Left ventricle myocardium inferior (tissue), 1 donor: ENCODE measurements at regions not wholly inside any gene's neighbourhood (a gene's known extent, or its start where the extent isn't known, plus 50 kb on each side); places are given as distances from the start of the nearest gene placed in this dataset.

Source experiments
- DNase-seq: peaks from one replicate; pipeline ENCODE4 v3.0.0-alpha.2; 2020
- H3K27ac ChIP-seq: fragments of 200-600 bp; replicated peaks from 2 replicates; pipeline ENCODE4 v1.8.0; 2021
- H3K27me3 ChIP-seq: fragments of 200-600 bp; 2 replicates; pipeline ENCODE4 v1.8.0; 2021; ENCODE audit warnings: low read depth
- H3K36me3 ChIP-seq: fragments of 200-600 bp; 2 replicates; pipeline ENCODE4 v1.8.0; 2021
- H3K4me1 ChIP-seq: fragments of 200-600 bp; 2 replicates; pipeline ENCODE4 v1.8.0; 2021
- H3K4me3 ChIP-seq: fragments of 200-600 bp; 2 replicates; pipeline ENCODE4 v1.8.0; 2021; ENCODE audit warnings: mild to moderate bottlenecking, moderate library complexity
- H3K9me3 ChIP-seq: fragments of 200-600 bp; replicated peaks from 2 replicates; pipeline ENCODE4 v1.8.0; 2021
- intact Hi-C: fragments of 100-400 bp; cut with micrococcal nuclease; formaldehyde crosslinking; loops from one replicate; pipeline ENCODE4 v1.11.0; 2022
- TF ChIP-seq, protein P1 (sequence below): fragments of 200-600 bp; IDR thresholded peaks from 2 replicates; pipeline ENCODE4 v1.8.0; 2021; ENCODE audit warnings: antibody characterized with exemption, mild to moderate bottlenecking, borderline replicate concordance
- donor health status: DM: no; HTN: yes; CAD: no; lungs with severe emphysema.

DNA sequence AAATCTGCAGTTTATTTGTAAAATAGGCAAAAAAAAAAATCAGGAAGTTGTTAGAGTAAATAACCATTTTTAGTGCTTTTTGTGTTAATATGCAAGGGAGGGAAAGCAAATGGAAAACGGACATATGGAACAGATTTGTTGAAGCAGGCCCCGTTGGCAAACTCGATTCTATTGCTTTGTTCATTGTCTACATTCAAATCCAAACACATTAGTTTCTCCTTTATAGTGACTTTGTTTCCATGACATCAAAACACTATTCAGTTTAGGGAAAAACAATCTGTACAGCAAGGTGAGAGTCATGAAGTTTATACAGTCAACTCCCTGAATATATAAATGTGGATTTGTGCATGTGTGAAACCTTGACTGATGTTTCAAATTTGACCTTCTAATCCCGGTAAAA lies 142.2 kb downstream of the FAM47A start:
- H3K27me3 ChIP-seq = no peaks in the 10 kb centered on the region
- no peak overlapping the region for H3K4me3 ChIP-seq
- intact Hi-C loops = no loop called here
- no peak overlapping the region for H3K27ac ChIP-seq
- TF ChIP-seq, protein P1, sequence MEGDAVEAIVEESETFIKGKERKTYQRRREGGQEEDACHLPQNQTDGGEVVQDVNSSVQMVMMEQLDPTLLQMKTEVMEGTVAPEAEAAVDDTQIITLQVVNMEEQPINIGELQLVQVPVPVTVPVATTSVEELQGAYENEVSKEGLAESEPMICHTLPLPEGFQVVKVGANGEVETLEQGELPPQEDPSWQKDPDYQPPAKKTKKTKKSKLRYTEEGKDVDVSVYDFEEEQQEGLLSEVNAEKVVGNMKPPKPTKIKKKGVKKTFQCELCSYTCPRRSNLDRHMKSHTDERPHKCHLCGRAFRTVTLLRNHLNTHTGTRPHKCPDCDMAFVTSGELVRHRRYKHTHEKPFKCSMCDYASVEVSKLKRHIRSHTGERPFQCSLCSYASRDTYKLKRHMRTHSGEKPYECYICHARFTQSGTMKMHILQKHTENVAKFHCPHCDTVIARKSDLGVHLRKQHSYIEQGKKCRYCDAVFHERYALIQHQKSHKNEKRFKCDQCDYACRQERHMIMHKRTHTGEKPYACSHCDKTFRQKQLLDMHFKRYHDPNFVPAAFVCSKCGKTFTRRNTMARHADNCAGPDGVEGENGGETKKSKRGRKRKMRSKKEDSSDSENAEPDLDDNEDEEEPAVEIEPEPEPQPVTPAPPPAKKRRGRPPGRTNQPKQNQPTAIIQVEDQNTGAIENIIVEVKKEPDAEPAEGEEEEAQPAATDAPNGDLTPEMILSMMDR = no peak
- H3K4me1 ChIP-seq = no peaks in the 10 kb centered on the region
- DNase-seq = no peak
- no peaks in the 10 kb centered on the region for H3K36me3 ChIP-seq
- no peaks in the 10 kb centered on the region for H3K9me3 ChIP-seq

DNA sequence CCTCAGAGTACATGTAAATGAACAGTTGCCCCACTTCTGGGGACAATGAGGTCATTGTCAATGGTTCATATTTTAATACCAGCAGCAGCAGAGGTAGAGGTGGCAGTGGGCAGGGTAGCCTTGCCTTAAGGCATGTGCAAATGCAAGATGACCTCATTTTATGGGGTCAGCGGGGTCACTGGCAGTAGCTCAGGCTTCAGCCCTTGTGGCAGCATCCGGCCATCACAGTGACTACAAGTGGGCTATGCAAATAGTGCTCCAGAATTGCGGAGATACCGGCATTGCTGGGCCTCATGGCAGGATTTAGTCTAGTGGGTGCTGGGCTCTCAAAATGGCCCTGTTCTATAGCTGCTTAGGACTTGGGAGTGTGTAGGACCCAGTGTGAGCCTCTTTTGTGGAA lies 144.7 kb downstream of the FAM47A start:
- DNase-seq = no peak
- no peaks in the 10 kb centered on the region for H3K4me1 ChIP-seq
- H3K27me3 ChIP-seq = no peaks in the 10 kb centered on the region
- TF ChIP-seq, protein P1 = no peak
- no peaks in the 10 kb centered on the region for H3K9me3 ChIP-seq
- intact Hi-C loops = no loop called here
- H3K27ac ChIP-seq = no peak overlapping the region
- H3K4me3 ChIP-seq = no peak overlapping the region
- no peaks in the 10 kb centered on the region for H3K36me3 ChIP-seq

DNA sequence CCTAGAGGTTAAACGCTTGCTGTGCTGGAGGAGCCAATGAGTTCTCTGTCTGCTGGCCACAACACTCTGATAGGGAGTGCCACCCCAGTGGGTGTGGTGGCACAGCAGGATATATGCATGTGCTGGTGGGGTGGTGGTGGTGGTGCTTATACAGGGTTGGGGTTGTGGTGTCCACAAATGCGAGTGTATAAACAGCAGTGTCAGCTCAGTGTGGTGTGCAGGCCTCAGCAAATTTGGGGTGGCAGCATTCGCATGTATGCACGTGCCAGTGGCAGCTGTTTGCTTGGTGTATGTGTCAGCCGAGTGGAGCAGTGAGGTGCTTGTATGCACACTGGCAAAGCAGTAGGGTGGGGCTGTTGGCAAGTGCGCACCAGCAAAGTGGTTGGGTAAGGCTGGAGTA lies 157.4 kb downstream of the FAM47A start:
- no peaks in the 10 kb centered on the region for H3K4me1 ChIP-seq
- H3K27me3 ChIP-seq = no peaks in the 10 kb centered on the region
- no peak overlapping the region for H3K27ac ChIP-seq
- intact Hi-C loops = no loop called here
- TF ChIP-seq, protein P1 = no peak
- no peak for DNase-seq
- no peaks in the 10 kb centered on the region for H3K36me3 ChIP-seq
- H3K9me3 ChIP-seq = peaks cover 5% of the 10 kb centered on the region
- H3K4me3 ChIP-seq = no peak overlapping the region

DNA sequence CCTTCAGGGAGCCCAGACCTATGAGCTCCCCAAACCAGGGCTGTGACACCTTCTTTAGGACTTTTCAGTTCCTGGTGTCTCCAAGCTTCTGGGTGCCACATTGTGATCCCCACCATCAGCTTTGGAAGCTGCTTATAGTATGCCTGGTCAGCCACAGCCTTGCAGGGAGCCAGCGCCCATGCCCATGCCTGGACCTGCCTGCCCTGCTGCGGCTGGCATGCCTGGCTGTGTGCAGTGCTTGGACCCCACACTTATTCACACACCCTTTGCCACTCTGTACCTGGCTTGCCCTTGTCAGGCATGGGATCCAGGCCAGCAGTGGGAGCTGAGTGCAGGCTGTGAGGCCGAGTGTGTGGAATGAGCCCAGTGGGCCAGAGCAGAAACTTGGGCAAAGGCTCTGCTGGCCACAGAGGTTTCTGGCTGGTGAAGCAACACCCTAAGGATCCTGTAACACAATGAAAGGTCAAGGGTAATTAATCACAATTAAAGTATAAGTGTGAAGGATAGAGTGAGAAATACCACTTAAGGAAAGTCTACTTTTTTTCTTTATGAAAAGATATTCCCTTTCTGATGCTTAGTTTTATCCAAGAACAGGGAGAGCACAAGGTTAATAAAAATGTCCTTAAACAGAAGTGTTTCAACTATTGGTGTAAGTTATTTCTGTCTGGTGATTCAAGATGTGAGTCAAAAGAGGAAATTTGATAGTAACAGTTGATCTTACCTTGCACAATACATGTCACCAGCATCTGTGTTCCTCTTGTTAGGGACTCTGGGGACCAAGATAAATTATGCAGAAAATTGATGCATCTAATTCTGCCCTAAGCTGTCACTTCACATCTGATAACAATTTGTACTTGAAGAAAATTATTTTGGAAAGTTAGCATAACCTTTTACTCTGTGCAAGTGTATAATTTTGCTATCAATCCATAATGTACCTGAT lies 161.8 kb downstream of the FAM47A start:
- Histone ChIP-seq H3K27ac (no peak overlapping the region), H3K9me3 (no peaks in the 10 kb centered on the region), H3K27me3 (no peaks in the 10 kb centered on the region), H3K4me1 (no peaks in the 10 kb centered on the region), H3K36me3 (no peaks in the 10 kb centered on the region), H3K4me3 (no peak overlapping the region)
- no peak for DNase-seq
- intact Hi-C loops = no loop called here
- TF ChIP-seq, protein P1 = no peak

DNA sequence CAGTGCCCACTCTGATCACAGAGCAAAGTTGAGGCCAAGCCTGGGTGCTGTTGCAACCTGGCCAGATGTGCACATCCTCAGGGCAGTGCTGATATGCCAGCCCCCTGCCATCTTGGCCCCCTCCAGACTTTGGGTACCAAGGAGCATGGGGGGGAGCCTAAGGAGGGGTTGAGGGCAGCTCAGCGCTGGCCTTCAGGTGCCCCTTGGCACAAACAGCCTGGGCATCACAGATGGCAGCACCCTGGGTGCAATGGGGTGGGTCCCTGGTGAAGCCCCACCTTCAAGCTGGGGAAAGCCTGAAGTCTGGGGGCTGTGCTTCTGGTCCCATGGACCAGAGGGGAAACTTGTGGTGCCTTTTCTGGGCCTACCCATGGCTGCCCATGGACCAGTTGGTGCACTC lies 163.0 kb downstream of the FAM47A start:
- no peak overlapping the region for H3K4me3 ChIP-seq
- no peaks in the 10 kb centered on the region for H3K36me3 ChIP-seq
- H3K27me3 ChIP-seq = no peaks in the 10 kb centered on the region
- no peak for DNase-seq
- TF ChIP-seq, protein P1 = no peak
- no peak overlapping the region for H3K27ac ChIP-seq
- no peaks in the 10 kb centered on the region for H3K9me3 ChIP-seq
- no peaks in the 10 kb centered on the region for H3K4me1 ChIP-seq
- intact Hi-C loops = no loop called here
